Fibroblast of peridontal ligament (primary cell): ENCODE measurements at regions not wholly inside any gene's neighbourhood (a gene's known extent, or its start where the extent isn't known, plus 50 kb on each side); places are given as distances from the start of the nearest gene placed in this dataset.
"Not testable (repeated sequence)": the region's sequence is repeated elsewhere in the genome, so short reads cannot be mapped to it uniquely, and the experiment has no call there.

Source experiments
- DNase-seq: peaks from one replicate; pipeline ENCODE4 v3.0.0-alpha.2; 2010; ENCODE audit errors: extremely low read depth

DNA sequence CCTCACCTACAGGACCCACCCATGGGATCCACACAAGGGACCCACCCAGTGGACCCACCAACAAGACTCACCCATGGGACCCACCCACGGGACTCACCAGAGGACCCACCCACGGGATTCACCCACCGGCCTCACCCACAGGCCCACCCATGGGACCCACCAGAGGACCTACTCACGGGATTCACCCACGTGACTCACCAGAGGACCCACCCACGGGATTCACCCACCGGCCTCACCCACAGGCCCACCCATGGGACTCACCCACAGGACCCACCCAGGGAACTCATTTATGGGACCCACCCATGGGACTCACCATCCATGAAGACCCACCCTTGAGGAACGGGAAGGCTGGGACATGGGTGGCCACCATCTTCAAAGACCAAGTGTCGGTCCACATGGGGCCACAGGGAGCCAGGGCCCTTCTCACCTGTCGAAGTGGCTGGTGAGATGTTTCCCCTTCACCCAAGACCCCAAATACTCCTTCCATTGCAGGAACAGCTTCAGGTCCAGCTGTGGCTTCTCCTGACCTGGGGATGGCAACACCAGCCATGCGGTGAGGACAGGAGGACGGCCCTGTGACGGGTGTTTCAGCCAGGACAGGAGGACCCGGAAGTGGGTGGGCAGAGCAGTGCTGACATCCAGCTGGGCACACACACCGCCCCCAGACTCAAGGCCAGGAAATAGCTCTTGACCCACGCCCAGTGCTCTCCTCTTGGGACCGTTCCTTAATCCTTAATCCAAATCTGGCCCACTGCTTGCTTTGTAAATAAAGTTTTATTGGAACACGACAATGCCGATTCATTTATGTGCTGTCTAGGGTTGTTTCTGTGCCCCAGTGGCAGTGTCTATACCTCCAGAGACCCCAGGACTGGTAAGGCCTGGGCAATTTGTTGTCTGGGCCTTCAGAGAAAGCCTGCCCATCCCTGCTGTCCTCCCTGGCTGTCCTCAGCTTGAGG is 1005.1 kb downstream of the BRD1 start:
- DNase-seq = no peak

DNA sequence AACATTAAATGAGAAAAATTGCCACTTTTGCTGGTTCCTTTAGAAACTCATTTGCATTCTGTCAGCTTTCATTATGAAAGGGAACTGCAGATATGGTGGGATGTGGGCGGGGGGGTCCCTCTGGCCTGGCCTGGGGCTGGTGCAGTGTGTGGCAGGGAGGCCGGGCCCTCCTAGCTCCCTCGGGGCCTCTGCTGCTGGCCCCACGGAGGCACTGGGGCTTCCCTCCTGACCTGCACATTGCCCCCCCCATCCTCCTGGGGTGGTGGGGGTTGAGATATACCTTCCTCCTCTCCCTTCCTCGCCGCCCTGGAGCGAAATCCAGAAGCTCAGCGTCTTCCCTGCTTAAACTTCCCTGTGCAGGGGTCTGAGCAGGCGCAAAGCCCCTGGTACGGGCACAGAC is 1005.9 kb downstream of the BRD1 start:
- DNase-seq = no peak

DNA sequence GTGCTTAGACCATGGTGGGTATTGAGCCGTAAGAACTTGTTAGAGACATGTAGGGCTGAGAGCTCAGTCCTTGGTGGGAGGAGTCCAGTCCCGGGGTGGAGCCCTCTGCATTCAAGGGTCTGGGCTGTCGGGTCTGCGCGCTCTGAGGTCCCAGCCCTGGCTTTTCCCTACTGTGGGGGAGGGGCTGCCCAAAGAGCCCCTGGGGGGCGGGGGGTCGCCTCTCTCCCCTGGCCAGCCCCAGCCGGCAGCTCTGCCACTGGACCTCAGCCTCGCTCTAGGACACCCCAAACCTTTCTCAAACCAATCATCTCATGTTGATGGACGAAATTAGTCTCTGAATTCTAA is 1006.4 kb downstream of the BRD1 start:
- no peak for DNase-seq

DNA sequence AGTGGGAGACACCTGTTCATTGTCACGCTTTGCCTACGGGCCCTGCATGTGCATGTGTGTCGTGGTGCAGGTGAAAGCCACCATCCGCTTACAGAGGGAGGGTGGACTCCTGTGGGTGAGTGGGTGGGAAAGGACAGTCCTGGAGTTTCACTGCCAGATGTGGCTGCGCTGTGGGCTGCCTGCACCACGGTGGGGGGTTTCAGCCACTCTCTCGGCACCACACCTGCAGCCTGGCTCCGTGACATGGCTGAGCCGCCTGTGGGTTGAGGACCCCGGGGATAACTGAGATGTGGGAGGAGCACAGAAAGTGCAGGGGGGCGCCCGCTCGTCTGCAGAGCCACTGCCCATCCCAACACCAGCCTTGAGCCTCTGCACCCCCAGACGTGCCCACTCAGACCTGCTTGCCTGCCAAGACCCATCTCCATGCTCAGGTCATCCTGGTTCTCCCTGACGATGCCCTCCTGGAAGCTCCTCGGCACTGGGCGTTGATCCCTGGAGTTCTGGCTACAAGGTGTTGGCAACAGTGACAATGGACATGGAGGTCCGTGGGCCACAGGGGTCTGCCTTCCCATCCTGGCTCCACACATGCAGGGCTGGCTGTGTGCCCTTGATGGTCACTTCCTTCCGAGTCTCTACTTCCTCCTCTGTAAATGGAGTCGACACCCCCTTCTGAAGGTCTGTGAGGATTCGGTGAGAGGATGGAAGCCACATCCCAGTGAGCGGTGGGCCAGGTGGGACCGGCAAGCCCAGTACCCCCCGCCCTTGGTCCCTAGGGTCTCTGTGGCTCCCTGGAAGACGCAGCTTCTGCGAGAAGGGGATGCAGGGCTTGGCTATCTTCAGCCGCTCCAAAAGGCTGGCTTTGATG is 1007.0 kb downstream of the BRD1 start:
- DNase-seq = no peak

DNA sequence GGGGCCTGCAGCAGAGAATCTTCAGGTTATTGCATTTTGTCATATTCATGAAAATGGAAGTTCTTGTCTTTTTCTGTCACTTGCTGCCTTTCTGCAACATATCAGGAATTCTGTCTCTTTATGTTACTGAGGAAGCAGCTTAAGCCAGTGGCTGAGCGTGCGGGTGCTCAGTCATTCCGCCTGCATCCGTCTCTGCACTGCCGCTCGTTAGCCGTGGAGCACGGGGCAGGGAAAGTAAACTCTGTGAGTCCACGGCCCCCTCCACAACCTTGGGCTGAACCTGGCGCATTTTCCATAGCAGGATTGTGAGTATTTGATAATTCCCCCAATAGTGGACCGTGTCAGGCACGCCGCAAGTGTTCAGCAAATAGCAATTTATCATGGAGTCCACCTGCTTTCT is 1007.7 kb downstream of the BRD1 start:
- DNase-seq = no peak

DNA sequence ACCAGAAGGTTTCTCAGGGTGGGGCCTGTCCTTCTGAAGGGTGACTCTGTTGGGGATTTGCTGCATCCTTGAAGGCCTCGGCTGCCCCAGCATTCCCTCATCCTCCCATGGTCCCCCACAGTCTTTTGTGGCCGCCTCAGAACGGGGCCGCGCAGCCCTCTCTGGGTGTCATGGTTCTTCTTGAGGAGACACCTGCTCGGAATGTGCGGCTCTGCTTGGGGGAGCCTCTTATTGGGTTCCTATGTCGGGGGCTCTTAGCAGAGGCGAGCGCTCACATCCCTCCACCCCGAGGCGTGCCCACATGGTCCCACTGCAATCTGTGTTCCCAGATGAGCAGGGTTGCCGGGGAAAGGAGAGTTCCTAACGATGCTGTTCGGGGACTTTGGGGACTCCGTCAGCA is 1008.4 kb downstream of the BRD1 start:
- DNase-seq = no peak

DNA sequence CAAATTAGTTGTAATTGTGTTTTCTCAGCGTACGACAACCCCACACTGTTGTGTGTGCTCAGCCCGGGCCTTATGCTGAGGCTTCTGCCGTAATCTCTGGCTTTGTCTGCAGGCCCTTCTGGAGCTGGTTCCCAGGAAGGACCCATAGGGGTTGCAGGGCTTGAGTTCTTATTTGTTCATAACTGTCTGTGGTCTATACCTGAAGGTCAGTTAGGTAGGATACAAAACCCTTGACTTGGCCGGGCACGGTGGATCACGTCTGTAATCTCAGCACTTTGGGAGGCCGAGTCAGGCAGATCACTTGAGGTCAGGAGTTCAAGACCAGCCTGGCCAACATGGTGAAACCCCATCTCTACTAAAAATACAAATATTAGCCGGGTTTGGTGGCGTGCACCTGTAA is 1010.2 kb downstream of the BRD1 start:
- not testable (repeated sequence) for DNase-seq

DNA sequence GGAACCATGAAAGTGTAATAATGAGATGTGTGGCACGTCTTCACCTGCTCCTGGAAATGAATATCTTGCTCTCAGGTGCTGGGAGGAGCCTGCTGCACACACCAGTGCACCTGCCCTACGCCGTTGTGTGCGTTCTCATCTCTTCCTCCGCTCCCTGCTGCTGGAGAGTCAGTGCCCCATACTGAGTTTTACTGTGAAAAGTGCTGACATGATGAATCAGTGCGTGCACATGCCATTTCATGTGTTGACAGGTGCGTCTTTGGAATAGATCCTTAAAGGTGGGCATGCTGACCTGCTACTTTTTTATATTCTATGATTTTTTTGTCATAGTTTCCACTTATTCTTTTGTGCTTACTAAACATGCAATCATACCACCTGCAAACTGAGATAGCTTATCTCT is 1015.8 kb downstream of the BRD1 start:
- DNase-seq = no peak

DNA sequence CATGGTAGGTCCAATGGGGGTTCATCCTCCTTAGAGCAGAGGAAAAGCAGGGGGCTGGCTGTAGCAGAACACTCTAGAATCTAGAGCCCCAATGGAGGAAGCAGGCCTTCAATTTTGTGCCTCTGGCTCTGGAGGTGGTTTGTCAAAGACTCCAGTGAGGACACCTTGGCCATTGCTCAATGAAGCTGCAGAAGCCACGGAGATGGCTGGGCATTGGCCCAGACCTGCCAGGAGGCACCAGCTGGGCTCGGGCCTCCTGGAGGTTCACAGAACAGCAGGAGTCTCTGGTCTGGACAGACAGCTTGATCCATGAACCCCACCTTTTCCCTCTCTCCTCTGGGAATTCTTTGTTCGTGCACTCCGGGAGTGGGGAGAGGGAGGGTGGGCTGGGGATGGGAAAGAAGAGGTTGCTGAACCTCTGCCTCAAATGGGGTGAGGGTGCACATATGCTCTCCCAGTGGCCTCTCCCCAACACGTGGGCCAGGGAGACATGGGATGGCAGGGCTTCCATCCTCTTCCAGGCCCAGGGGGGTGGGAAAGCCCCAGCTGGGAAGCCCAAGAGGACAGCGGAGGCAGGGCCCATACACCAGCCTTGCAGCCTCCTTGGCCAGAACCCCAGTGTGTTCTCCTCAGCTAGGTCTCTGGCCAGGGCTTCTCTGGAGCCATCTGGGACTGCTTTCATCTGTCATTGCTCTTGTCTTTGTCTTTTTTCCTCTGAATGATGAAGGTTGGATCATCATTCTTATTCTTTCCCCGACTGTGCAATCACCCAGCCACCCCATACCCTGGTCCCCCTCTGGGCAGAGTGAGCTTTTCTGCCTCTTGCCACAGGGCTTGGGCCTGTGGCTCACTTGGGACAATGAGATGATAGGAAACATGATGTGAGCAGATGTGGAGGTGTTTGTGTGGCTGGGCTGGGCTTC is 1019.4 kb downstream of the BRD1 start:
- DNase-seq = no peak

DNA sequence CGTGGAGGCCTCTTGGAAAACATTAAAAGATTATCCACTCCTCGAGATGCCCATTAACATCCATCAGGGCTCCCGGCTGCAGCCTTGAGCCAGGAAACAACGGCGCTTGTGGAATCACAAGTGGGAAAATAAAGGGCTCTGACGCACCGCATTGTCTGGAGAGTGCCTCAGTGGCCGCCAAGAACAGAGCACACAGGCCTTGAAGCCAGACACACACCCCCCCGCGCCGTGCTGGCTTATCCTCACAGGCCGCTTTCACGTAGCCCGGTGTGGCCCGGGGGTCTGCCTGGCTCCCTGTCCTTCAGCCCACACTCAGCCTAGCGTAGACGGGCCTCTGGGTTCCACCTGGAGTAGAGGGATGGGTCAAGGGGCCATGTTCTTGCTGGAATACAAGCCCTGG is 1020.5 kb downstream of the BRD1 start:
- no peak for DNase-seq

DNA sequence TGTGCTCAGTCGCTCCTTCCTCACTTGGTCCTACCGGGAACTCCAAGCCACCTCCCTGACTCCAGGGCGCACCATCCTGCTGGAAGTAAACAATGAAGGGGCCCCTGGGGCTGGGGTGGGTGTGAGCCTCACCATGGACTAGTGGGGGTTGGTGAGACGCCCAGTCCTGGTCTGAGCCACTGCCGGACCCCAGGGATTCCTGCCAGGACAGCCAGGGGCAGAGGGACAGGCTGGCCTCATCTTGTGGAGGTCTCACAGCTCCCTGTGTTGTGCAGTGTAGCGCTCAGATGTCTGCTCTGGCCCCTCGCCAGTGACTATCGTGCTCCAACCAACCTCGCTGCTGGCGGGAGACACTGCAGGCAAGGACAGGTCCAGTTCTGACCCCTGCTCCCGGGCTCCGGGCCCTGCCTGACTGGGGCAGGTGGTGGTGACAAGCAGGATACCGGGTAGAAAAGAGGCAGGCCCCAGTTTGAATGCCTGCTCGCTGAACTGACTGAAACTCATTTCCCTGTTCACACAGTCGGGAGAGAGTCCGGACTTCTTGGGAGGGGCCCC is 1021.4 kb downstream of the BRD1 start:
- DNase-seq = no peak

DNA sequence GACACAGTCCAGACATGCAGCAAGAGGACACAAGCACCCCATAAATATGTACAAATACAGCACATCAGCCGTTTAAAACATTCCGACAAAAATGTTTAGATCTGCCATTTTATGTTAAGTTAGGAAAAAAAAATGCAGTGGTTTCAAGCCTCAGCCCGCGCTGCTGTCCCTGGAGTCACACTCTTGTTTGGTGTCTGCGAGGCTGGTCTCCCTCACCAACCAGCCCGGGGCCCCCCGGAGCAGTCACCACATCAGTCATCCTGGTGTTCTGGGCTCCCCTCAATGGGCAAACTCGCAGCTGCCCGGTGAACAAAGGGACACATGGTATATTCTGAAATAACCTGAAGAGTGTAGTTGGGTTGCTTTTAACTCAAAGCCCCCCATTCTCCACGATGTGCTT is 1022.2 kb downstream of the BRD1 start:
- DNase-seq = no peak

DNA sequence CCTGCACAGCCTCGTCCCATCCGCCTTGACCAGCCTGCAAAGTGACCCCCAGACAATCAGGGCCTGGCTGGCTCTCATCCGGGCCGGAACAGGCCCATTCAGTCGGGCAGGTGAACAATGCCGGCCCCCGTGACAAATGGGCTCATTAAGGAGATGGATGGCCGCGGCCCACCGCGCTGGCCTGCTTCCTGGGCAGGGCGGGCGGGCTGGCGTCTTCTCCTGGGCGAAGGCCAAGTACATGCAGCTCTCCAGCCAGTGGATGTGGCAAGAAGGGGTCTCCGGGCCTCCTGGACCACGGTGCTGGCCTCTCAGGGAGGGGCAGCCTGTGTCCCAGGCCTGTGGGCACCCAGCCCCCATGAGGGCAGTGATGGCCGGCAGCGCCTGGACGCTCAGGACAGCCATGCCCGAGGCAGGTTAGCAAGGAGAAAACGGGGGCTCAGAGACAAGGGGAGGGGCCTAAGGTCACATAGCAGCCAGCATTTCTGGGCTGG is 1022.8 kb downstream of the BRD1 start:
- DNase-seq = no peak

DNA sequence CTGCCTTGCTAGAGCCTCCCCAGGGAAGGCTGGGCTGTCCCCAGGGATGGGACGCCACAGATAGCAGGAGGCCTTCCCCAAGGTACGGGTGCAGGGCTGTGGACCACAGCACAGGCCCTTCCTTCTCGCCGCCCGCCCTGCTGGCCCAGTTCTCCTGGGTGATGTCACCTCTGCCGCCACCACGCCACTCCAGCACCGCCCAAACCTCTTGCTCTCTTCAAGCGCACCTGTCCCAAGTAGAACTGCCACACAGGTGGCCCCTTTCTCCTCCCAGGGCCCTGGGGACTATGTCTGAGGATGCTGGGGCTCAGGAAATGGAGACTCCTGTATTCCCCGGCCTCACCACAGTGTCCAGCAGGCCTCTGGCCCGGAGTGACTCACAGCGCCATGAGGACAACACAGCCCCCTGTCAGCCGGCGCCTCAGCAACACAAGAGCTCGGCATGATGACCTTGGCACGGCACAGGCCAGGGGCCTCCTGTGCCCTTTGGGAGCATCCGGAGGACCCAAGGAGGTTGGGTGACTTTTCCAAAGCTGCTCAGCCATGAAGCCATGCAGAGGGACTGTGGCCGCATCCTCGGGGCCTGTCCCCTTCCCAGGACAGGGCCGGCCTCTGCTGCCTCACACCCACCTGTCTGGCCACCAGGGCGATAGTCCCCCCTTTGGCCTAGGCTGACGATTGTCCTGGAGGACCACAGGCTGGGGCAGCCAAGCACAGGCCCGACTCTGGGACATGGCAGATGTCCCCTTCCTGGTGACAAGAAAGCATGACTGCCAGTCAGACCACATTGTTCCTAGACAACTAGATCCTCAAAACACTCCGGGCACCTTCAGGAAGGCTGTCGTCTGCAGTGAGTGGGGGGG is 1023.5 kb downstream of the BRD1 start:
- DNase-seq = no peak

DNA sequence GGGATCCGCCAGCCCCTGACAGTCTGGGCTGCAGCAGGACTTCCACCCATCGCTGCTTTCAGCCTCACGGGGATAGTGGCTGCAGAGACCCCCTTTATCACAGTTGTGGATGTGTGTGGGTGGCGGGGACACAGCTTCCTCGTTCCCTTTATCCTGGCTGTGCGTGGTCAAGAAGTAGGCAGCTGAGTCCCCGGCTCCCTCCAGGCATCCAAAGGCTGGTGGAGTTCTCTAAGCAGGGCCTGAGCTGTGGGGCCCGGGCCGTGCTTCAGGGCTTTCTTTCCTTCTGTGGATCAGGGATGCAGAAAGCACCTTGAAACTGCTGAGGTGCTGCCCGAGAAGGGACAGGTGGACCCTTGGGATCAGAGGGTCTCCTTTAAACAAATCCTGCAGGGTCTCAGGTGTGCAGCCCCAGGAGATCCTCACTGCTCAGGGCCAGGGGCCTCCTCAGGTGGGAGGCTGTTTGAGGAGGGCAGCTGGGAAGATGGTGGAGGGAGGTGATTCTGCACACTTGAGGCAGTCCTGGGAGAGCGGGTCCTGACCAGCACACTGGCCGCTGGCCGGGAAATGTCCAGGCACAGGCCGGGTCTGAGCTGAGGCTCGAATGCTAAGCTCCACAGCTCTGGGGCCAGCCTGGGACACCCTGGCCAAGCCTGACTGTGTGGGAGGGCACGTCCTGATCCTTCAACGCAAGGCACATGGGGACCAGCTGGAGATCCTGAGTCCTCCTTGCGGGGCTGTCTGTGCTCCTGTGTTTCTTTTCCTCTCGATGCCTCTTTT is 1024.3 kb downstream of the BRD1 start:
- no peak for DNase-seq

DNA sequence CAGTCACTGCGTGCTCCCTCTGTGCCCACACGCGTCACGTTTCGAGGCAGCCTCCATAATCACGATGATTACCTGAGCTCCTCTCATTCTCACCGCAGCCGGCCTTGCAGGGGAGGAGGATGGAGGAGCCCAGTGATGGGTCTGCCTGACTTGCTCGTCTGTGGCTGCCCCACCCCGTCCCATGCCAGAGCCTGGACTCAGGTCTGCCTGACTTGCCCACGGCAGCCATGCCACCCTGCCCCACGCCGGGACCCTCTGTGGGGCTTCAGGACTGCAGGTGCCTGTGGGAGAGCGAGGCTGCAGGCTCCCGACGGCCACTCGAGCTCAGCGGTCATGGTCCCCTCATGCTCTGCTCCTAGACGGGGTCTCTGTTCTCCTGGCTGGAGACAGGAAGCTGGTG is 1025.1 kb downstream of the BRD1 start:
- no peak for DNase-seq

DNA sequence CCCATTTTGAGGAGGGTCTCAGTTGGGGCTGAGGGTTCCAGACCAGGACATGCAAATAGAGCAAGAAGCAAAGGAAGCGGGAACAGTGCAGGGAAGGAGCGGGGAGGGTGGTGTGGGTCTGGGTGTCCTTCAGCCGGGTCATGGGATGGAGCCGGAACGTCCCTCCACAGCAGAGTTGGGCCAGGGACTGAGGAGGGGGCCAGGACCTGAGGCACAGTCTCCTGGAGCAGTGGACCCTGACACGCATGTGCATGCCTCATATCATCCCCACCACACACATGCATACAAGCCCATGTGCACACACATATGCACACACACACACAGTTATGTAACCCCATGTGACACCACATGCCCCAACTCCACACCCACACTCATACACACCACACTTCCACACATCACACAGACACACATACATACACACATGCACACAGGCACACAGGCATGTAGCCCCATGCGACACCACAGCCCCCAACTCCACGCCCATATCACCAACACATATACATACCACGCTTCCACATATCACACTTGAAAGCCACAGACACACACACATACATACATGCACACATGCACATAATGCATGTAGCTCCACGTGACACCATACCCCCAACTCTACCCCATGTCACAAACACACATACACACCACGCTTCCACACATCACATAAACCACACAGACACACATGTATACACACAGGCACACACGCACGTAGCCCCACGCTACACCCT is 1026.6 kb downstream of the BRD1 start:
- DNase-seq = no peak

DNA sequence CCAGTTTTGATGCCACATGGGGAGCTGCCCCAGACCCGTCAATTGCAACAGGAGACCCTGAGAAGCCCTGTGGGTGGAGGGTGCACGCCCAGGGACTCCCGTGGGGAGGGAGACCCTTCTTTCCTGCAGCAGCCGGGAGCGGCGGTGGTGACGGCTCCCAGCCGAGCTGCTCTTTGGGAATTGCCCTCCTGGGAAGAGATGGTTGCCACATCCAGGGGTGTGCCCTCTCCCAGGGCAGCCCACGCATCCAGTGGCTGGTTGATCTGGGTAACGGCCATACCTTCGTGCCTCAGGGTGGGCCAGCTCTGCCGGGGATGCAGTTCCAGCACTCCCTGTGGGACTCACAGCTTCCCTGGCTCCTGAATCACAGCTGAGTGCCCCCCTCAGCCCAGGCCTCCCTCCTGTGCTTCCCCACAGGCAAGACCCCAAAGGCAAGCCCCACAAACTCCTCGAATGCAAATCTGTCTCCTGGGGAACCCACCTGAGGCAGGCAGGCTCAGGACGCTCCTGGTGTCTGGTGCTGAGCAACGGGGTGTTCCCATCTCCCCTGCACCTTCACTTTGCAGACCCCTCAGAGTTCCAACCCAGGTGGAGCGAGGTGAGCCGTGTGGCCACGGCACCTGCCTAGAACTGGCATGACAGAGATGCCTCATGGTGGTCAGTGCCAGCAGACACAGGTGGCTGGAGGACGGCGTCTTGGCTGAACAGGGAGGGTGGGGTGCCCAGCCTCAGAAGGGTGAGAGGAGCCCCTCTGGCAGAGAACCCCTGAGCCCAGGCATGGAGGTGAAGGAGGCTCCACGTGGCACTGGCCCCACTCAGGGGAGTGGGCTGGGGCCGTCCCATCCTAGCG is 1027.4 kb downstream of the BRD1 start:
- no peak for DNase-seq
